ENCODE measurements at regions not wholly inside any gene's neighbourhood (a gene's known extent, or its start where the extent isn't known, plus 50 kb on each side); places are given as distances from the start of the nearest gene placed in this dataset.

DNA sequence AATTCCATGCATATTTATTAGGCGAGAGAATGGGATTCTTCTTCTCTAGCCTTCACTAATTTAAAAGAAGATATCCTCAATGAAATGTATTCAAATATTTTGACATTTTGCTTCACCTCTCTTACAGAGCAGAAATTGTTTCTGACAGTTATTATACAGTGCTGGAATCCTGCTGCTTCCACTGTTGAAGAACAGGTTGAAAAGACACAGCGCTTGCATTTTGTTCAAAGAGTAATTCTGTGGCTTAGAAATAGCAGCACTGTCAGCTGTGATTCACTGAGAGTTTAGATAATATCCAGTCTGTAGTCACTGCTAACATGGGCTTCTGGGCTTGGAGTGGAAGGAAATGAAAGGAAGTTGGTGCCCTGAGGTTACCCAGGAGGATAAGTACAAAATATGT is 117.1 kb upstream of the FBXL4 start:
- Histone ChIP-seq H3K36me3 (ENCODE audit: insufficient read depth, low read length) (no peaks in the 10 kb centered on the region), H3K9me3 (ENCODE audit: insufficient read depth, low read length, severe bottlenecking) (no peaks in the 10 kb centered on the region), H3K27ac (ENCODE audit: low read length) (no peak overlapping the region), H3K27me3 (ENCODE audit: insufficient read depth, low read length, poor library complexity) (no peaks in the 10 kb centered on the region), H3K9ac (ENCODE audit: low read depth, low read length) (no peak overlapping the region), H3K4me1 (ENCODE audit: insufficient read depth, low read length) (no peaks in the 10 kb centered on the region), H3K4me3 (ENCODE audit: low read depth in 1 of 2, low read length in 2 of 2) (no peak overlapping the region), H3K79me2 (ENCODE audit: insufficient read depth, low read length) (no peaks in the 10 kb centered on the region), H3K4me2 (ENCODE audit: insufficient read depth, low read length) (no peak overlapping the region), H2AFZ (ENCODE audit: low read depth, low read length) (no peak overlapping the region), H4K20me1 (ENCODE audit: insufficient read depth, low read length) (no peaks in the 10 kb centered on the region)
- ATAC-seq (ENCODE audit: insufficient read depth, low read depth) (no peak), DNase-seq (no peak)
- TF ChIP-seq EZH2 (IDR thresholded peaks at IDR 0.05; ENCODE audit: borderline replicate concordance, low read depth, low read length, severe bottlenecking), result no peak
- TF ChIP-seq CTCF (IDR thresholded peaks at IDR 0.05; ENCODE audit: borderline replicate concordance, extremely low read depth, low read length, poor library complexity, severe bottlenecking), result no peak

DNA sequence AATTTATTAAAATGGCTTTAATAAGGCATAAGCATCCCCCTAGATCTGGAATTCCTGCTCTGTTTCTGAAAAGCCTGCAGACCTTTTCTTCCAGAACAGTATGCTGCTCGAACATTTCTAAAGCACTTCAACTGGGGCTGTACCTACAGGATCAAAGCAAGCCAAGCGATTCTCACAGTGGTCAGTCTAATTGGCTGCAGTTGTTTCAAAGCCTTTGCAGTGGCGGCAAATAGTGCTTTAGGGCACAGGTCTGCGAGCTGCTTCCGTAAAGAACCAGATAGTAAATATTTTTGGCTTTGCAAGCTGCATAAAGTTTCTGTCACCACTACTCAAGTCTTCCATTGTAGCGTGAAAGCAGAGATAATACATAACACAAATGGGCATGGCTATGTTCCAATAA is 88.9 kb upstream of the FBXL4 start:
- no peaks in the 10 kb centered on the region for H3K4me1 ChIP-seq (ENCODE audit: insufficient read depth, low read length)
- H3K79me2 ChIP-seq (ENCODE audit: insufficient read depth, low read length), result no peaks in the 10 kb centered on the region
- DNase-seq (no peak), ATAC-seq (ENCODE audit: insufficient read depth, low read depth) (no peak)
- no peak overlapping the region for H3K27ac ChIP-seq (ENCODE audit: low read length)
- no peak overlapping the region for H3K4me3 ChIP-seq (ENCODE audit: low read depth in 1 of 2, low read length in 2 of 2)
- no peaks in the 10 kb centered on the region for H3K36me3 ChIP-seq (ENCODE audit: insufficient read depth, low read length)
- no peak overlapping the region for H3K9ac ChIP-seq (ENCODE audit: low read depth, low read length)
- no peaks in the 10 kb centered on the region for H3K9me3 ChIP-seq (ENCODE audit: insufficient read depth, low read length, severe bottlenecking)
- H3K4me2 ChIP-seq (ENCODE audit: insufficient read depth, low read length), result no peak overlapping the region
- TF ChIP-seq CTCF (IDR thresholded peaks at IDR 0.05; ENCODE audit: borderline replicate concordance, extremely low read depth, low read length, poor library complexity, severe bottlenecking) (no peak), EZH2 (IDR thresholded peaks at IDR 0.05; ENCODE audit: borderline replicate concordance, low read depth, low read length, severe bottlenecking) (no peak)
- no peak overlapping the region for H2AFZ ChIP-seq (ENCODE audit: low read depth, low read length)
- no peaks in the 10 kb centered on the region for H3K27me3 ChIP-seq (ENCODE audit: insufficient read depth, low read length, poor library complexity)
- no peaks in the 10 kb centered on the region for H4K20me1 ChIP-seq (ENCODE audit: insufficient read depth, low read length)

DNA sequence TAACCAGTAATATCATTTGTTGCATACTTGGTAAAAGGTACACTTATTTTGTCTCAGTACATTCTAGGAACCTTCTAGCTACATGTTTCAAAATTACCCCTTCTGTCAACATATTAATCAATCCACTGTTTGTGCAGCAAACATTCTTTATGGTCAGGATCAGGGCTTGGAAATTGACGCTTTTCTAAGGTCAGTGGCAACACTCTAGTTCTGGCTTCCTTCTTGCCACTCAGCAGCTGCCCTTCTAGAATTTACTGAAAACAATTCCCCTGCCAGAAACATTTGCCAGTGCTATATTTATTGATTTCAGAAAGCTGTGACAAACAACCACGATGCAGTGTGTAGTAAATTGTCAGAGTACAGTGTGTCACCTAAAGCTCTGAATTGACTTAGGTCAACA is 84.7 kb upstream of the FBXL4 start:
- TF ChIP-seq EZH2 (IDR thresholded peaks at IDR 0.05; ENCODE audit: borderline replicate concordance, low read depth, low read length, severe bottlenecking), result no peak
- Histone ChIP-seq H3K4me1 (ENCODE audit: insufficient read depth, low read length) (no peaks in the 10 kb centered on the region), H3K36me3 (ENCODE audit: insufficient read depth, low read length) (no peaks in the 10 kb centered on the region), H3K9ac (ENCODE audit: low read depth, low read length) (no peak overlapping the region), H2AFZ (ENCODE audit: low read depth, low read length) (no peak overlapping the region), H3K79me2 (ENCODE audit: insufficient read depth, low read length) (no peaks in the 10 kb centered on the region), H3K27me3 (ENCODE audit: insufficient read depth, low read length, poor library complexity) (no peaks in the 10 kb centered on the region), H3K4me3 (ENCODE audit: low read depth in 1 of 2, low read length in 2 of 2) (no peak overlapping the region), H3K9me3 (ENCODE audit: insufficient read depth, low read length, severe bottlenecking) (peaks cover under 1% of the 10 kb centered on the region), H4K20me1 (ENCODE audit: insufficient read depth, low read length) (no peaks in the 10 kb centered on the region), H3K4me2 (ENCODE audit: insufficient read depth, low read length) (no peak overlapping the region), H3K27ac (ENCODE audit: low read length) (no peak overlapping the region)
- ATAC-seq (ENCODE audit: insufficient read depth, low read depth) (no peak), DNase-seq (no peak)

- no peak for DNase-seq
- no peaks in the 10 kb centered on the region for H4K20me1 ChIP-seq (ENCODE audit: insufficient read depth, low read length)
- H3K4me2 ChIP-seq (ENCODE audit: insufficient read depth, low read length), result no peak overlapping the region
- H3K4me1 ChIP-seq (ENCODE audit: insufficient read depth, low read length), result no peaks in the 10 kb centered on the region
- H3K27ac ChIP-seq (ENCODE audit: low read length), result no peak overlapping the region
- no peak overlapping the region for H2AFZ ChIP-seq (ENCODE audit: low read depth, low read length)
- no peaks in the 10 kb centered on the region for H3K27me3 ChIP-seq (ENCODE audit: insufficient read depth, low read length, poor library complexity)
- no peaks in the 10 kb centered on the region for H3K36me3 ChIP-seq (ENCODE audit: insufficient read depth, low read length)
- no peaks in the 10 kb centered on the region for H3K79me2 ChIP-seq (ENCODE audit: insufficient read depth, low read length)
- no peak overlapping the region for H3K9ac ChIP-seq (ENCODE audit: low read depth, low read length)
- no peak for ATAC-seq (ENCODE audit: insufficient read depth, low read depth)
- H3K9me3 ChIP-seq (ENCODE audit: insufficient read depth, low read length, severe bottlenecking), result peaks cover 4% of the 10 kb centered on the region
- H3K4me3 ChIP-seq (ENCODE audit: low read depth in 1 of 2, low read length in 2 of 2), result no peak overlapping the region
- TF ChIP-seq CTCF (IDR thresholded peaks at IDR 0.05; ENCODE audit: borderline replicate concordance, extremely low read depth, low read length, poor library complexity, severe bottlenecking) (no peak), EZH2 (IDR thresholded peaks at IDR 0.05; ENCODE audit: borderline replicate concordance, low read depth, low read length, severe bottlenecking) (no peak)
These were observed 84.2 kb upstream of the FBXL4 start for GRCh38 chr6:99031957-99032356.
